GM18505 (cell line): ENCODE measurements at regions not wholly inside any gene's neighbourhood (a gene's known extent, or its start where the extent isn't known, plus 50 kb on each side); places are given as distances from the start of the nearest gene placed in this dataset.
"Not testable (repeated sequence)": the region's sequence is repeated elsewhere in the genome, so short reads cannot be mapped to it uniquely, and the experiment has no call there.

Experiments
- ATAC-seq: cut with Tn5 transposase; IDR thresholded peaks from one replicate; pipeline ENCODE4 v1.9.1; 2021; ENCODE audit not compliant: unreplicated experiment
- POLR2A ChIP-seq: IDR thresholded peaks from 4 replicates; pipeline ENCODE4 v1.6.1; 2011; ENCODE audit warnings: borderline replicate concordance; ENCODE audit not compliant: insufficient read depth, insufficient read length; ENCODE audit errors: extremely low read depth

DNA sequence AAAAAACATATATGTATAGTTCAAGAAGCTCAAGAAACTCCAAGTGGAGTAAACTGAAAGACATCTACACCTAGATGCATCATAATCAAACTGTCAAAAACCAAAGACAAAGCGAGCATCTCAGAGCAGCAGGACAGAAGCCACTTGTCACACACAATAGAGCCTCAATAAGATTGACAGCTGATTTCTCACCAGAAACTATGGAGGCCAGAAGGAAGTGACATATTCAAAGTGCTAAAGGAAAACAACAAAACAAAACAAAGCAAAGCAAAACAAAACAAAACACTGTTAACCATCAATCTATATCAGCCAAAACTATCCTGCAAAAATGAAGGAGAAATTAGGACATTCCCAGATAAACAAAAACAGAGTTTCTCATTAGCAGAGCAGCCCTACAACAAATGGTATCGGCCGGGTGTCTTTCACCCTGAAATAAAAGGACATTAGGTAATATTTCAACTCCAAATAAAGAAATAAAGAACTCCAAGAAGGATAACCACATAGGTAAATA, 65.8 kb upstream of the SEPTIN5 start:
- TF ChIP-seq POLR2A: no peak
- no peak for ATAC-seq

DNA sequence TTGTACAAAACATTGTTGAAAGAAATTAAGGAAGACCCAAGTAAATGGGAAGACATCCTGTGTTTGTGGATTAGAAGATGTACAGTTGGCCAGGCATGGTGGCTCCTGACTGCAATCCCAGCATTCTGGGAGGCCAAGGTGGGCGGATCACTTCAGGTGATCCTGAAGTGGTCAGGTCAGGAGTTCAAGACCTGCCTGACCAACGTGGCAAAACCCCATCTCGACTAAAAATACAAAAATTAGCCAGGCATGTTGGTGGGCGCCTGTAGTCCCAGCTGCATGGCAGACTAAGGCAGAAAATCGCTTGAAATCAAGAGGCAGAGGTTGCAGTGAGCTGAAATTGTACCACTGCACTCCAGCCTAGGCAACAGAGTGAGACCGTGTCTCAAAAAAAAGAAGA, 62.0 kb upstream of the SEPTIN5 start:
- no peak for TF ChIP-seq POLR2A
- no peak for ATAC-seq

DNA sequence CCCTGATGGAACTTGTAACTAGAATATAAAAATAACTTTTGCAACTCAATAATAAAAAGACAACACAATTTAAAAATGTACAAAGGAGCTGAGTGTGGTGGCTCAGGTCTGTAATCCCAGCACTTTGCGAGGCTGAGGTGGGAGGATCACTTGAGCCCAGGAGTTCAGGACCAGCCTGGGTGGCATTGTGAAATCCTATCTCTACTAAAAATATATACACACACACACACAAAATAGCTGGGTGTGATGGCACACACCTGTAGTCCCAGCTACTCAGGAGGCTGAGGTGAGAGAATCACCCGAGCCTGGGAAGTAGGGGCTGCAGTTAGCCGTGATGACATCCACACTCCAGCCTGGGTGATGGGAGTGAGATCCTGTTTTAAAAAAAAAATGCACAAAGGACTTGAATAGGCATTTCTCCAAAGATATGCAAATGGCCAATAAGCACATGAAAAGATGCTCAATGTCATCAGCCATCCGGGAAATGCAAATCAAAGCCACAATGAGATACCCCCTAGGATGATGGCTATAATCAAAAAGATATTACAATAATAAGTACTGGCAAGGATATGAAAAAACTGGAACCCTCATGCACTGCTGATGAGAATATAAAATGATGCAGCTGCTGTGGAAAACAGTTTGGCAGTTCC, 59.8 kb upstream of the SEPTIN5 start:
- TF ChIP-seq POLR2A: no peak
- ATAC-seq: no peak

DNA sequence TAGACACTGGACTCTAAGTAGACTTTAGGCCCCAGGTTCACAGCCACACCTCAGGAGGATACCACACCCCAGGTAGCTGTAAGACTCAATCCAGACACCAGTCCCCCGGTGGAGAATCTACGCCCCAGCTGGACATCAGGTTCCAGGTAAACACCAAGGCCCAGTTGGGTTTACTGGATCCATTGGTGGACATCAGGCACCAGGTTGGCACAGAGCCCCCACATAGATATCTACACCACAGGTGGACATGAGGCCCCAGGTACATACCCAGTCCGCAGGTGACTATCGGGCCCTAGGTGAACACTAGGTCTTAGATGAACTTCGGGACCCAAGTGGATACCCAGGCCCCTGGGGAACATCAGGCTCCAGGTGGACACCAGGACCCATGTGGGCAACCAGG, 58.9 kb upstream of the SEPTIN5 start:
- no peak for TF ChIP-seq POLR2A
- no peak for ATAC-seq

DNA sequence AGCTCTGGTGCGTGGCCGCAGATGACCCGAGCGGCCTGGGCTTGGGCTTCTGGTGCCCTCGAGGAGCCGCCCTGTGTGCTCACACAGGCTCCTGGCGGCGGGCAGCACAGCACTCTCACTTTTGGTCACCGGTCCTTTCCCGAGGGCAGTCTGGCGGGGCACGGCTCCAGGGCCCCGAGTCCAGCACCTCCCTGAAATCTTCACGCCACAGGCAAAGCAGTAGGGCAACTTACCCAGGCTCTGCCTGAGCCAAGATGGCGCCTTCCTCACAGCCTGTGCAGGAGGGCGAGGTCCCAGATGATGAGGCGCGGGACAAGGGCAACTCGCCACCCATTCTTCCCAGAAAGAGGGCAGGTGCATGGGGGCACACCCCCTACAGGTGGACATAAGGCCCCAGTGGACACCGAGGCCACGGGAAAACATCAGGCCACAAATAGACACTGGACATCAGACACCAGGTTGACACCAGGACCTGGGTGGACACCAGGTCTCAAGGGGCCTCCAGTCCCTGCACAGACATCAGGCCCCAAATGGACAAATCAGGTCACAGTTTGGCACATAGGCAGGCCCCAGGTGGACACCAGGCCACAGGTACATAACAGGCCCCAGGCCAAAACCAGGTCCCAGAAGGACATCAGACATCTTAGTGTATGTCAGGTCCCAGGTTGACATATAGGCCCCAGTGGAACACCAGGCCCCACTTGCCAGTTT, 57.6 kb upstream of the SEPTIN5 start:
- no peak for ATAC-seq
- no peak for TF ChIP-seq POLR2A

DNA sequence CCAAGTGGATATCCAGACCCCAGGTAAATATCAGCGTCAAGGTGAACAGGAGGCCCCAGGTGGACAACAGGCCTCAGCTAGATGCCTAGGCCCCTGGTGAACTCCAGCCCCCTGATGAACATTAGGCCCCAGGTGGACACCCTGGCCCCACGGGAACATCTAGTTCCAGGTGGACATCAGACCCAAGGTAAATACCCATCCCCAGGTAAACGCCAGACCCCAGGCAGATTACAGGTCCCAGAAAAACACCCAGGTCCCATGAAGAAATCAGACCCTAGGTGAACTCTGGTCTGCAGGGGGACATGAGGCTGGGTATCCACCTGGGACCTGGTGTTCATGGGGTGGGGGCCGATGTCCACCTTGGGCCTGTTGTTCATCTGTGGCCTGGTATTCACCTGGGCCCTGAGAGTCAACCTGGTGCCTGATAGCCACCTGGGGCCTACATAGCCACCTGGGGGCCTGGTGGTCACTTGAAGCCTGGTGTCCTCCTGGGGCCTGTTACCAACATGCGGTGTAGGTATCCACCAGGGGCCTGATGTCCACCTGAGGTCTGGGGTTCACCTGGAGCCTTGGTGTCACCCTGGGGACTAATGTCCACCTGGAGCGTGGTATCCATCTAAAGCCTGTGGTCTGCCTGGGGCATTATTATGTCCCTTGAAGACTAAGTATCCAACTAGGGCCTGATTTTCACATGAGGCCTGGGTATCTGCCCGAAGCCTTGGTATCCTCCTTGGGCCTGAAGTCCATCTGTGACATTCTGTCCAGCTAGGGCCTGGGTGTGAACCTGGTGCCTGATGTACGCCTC, 56.8 kb upstream of the SEPTIN5 start:
- TF ChIP-seq POLR2A: no peak

DNA sequence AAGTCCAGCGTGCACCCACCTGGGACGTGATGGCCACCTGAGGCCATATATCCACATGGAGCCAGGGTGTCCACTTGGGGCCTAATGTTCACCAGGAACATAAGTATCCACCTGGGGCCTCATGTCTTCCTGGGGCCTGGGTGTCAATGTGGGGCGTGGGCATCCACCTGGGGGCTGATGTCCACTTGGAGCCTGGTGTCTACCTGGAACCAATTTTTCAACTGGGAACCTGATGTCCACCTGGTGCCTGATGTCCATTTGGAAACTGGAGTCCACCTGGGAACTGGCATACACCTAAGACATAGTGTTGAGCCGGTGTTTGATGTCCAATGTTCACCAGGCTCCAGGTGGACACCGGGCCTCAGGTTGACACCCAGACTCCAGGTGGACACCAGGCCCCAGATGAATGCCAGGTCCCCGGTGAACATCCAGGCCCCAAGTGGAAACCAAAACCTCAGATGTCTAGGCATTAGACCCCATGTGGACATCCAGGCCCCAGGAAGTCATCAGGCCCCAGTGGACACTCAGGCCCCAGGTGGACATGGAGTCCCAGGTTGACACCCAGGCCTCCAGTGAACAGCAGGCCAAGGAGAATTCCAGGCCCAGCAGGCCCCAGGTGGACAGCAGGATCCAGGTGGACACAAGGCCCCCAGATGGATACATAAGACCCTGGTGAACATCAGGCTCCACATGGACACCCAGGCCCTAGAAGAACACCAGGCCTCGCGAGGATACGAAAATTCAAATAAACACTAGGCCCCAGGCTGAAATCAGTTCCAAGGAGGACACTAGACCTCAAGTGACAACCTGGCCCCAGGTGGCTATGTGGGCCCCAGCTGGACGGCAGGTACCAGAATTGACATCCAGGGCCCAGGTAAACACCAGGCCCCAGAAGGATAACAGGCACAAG, 56.0 kb upstream of the SEPTIN5 start:
- ATAC-seq: no peak
- TF ChIP-seq POLR2A: no peak

More for the DNA sequence above, 56.8 kb upstream of the SEPTIN5 start:
- no peak for ATAC-seq

DNA sequence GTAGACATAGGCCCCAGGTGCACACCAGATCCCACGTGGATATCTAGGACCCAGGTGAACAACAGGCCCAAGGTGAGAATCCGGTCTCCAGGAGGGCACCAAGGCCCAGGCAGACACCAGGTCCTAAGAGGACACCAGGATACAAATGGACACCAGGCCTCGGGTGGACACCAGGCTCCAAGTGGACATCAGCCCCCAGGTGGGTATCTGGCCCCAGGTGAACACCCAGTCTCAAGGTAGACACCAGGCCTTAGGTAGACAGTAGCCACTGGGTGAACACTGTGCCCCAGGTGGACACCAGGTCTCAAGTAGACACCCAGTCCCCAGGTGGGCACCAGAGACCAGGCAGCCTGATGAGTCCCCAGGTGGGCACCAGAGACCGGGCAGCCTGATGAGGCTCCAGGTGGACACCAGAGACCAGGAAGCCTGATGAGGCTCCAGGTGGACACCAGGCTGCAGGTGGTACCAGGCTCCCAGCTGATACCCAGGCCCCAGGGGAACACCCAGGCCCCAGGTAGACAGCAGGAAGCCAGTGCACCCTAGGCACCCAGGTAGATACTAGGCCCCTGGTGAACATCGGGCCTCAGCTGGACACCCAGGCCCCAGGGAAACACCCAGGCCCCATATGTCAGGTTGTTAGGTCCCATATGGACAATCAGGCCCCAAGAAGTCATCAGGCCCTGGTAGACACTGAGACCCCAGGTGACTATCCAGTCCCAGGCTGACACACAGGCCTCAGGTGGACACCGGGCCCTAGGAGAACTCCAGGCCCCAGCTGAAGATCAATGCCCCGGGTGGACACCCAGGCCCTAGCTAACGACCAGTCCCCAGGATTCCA, 55.1 kb upstream of the SEPTIN5 start:
- TF ChIP-seq POLR2A: no peak
- no peak for ATAC-seq

DNA sequence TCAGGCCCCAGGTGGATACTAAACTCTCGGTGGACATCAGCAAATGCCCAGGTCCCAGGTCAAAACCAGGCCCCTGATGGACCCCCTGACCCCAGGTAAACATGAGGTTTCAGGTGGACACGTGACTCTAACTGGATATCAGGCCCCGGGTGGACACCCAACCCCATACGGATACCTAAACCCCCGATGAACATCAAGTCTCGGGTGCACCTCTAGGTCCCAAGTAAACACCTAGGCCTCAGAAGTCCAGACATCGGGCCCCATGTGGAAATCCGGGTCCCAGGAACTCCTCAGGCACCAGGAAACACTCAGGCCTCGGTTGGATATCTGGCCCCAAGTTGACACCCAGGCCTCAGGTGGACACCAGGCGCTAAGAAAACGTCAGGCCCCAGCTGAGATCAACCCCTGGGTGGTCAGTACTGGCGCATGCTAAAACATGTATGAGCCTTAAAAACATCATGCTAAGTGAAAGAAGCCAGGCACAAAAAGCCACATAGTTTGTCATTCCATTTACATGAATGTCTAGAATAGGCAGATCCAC, 54.4 kb upstream of the SEPTIN5 start:
- TF ChIP-seq POLR2A: no peak
- no peak for ATAC-seq

DNA sequence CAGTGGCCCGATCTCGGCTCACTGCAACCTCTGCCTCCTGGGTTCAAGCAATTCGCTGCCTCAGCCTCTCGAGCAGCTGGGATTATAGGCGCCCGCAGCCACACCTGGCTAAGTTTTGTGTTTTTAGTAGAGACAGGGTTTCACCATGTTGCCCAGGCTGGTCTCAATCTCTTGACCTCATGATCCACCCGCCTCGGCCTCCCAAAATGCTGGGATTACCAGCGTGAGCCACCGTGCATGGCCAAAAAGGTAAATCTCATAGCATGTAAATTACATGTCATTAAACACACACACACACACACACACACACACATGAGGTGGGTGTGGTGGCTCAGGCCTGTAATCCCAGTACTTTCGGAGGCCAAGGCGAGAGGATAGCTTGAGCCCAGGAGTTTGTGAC, 53.7 kb upstream of the SEPTIN5 start:
- not testable (repeated sequence) for ATAC-seq

DNA sequence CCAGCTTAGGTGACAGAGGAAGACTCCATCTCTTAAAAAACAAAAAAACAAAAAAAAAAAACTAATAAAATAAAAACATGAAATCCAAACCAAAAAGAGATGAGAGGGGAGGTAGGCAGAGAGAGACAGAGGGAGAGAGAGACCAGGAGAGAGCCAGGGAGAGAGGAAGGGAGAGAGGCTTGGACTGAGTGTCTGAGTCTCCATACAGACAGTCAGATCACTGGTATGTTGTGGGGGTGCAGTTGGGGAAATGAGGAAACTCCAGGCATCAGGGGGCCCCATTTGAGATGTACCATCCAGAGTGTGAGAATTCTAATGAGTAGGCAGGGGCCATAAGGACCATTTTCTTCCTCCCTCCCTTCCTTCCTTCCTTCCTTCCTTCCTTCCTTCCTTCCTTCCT, 53.1 kb upstream of the SEPTIN5 start:
- no peak for TF ChIP-seq POLR2A
- ATAC-seq: no peak

DNA sequence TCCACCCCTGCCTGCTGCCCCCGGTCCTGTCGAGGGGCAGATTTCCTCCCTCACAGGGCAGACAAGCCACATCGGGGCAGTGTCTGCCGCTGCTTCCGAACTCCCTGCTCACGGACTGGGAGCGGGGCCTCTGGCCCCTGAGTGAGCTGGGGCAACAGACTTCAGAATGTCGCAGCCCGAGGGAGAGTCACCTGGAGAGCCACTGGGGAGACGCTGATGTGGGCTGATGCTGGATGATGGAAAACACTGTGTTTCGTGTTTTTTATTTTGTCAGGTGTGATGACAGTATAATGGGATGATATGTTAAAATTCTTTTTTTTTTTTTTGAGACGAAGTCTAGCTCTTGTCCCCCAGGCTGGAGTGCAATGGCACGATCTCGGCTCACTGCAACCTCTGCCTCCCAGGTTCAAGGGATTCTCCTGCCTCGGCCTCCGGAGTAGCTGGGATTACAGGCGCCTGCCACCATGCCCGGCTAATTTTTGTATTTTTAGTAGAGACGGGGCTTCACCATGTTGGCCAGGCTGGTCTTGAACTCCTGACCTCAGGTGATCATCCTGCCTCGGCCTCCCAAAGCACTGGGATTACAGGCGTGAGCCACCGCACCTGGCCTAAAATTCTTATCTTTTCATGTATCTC, 52.1 kb upstream of the SEPTIN5 start:
- not testable (repeated sequence) for ATAC-seq
